Cardiac muscle cell (in vitro differentiated cells and primary cell): ENCODE measurements at regions not wholly inside any gene's neighbourhood (a gene's known extent, or its start where the extent isn't known, plus 50 kb on each side); places are given as distances from the start of the nearest gene placed in this dataset.
"Not testable (repeated sequence)": the region's sequence is repeated elsewhere in the genome, so short reads cannot be mapped to it uniquely, and the experiment has no call there.

Experiments
- DNase-seq, 2 donors: peaks; one replicate each; pipeline versions ENCODE4 v3.0.0 to v3.0.0-alpha.2; 2010 to 2017; ENCODE audit warnings: low read depth in 1 of 2, low spot score in 1 of 2
- H3K27ac ChIP-seq: fragments of 200-600 bp; sonication (generic); 2 replicates; pipeline ENCODE4 v1.5.1; 2016
- H3K27me3 ChIP-seq: fragments of 200-600 bp; sonication (generic); 2 replicates; pipeline ENCODE4 v1.6.0; 2016; ENCODE audit warnings: control low read depth
- H3K36me3 ChIP-seq: fragments of 200-600 bp; sonication (generic); 2 replicates; pipeline ENCODE4 v1.5.1; 2016; ENCODE audit warnings: control low read depth
- H3K4me1 ChIP-seq: fragments of 200-600 bp; sonication (generic); 2 replicates; pipeline ENCODE4 v1.8.1; 2017; ENCODE audit warnings: low read depth, mild to moderate bottlenecking, mixed run types
- H3K4me3 ChIP-seq: fragments of 200-600 bp; sonication (generic); 2 replicates; pipeline ENCODE4 v1.5.1; 2016; ENCODE audit warnings: mild to moderate bottlenecking
- H3K9me3 ChIP-seq: fragments of 200-600 bp; sonication (generic); 2 replicates; pipeline ENCODE4 v1.5.1; 2017; ENCODE audit warnings: low read depth, mild to moderate bottlenecking, control low read depth
- TF ChIP-seq, protein P1 (sequence below): IDR thresholded peaks from 2 replicates; pipeline ENCODE4 v1.5.1; 2012; ENCODE audit warnings: low read depth, mild to moderate bottlenecking, low read length

DNA sequence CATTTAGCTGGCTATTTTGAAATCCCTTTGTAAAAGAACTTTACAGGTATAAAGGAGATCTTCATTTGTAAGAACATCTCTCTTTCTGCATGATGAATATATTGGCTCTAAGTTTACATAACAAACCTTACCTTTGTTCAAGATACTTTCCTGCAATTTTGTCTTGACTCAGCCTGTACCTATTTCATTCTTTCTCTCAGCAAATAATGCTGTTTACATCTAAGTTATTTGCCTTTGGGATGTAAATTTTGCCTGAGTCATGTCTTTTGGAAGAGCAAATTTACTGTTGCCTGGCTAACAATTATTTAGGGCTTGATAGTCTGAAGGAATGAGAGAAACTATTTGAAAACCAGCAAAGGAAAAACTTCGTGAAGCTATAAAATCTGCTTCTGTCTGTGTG, 210.4 kb upstream of the TGIF2LY start:
- H3K9me3 ChIP-seq, H3K36me3 ChIP-seq, H3K4me3 ChIP-seq, DNase-seq, H3K27ac ChIP-seq, H3K4me1 ChIP-seq, H3K27me3 ChIP-seq: not testable (repeated sequence)

DNA sequence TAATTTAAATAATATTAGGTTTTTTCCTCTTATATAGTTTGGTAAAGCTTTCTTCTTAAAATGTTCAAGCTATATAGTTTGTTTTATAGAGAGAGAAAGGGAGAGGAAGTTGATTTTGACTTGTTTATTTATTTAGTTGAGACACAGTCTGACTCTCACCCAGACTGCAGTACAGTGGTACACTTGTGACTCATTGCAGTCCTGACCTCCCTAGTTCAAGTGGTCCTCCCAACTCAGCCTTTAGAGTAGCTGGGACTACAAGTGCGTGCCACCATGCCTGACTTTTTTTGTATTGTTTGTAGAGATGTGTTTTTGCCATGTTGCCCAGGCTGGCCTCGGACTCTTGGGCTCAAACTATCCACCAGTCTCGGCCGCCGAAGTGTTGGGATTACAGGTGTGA, 187.4 kb upstream of the TGIF2LY start:
- H3K4me3 ChIP-seq, H3K27ac ChIP-seq, H3K36me3 ChIP-seq, H3K27me3 ChIP-seq, H3K4me1 ChIP-seq, H3K9me3 ChIP-seq, DNase-seq: not testable (repeated sequence)

DNA sequence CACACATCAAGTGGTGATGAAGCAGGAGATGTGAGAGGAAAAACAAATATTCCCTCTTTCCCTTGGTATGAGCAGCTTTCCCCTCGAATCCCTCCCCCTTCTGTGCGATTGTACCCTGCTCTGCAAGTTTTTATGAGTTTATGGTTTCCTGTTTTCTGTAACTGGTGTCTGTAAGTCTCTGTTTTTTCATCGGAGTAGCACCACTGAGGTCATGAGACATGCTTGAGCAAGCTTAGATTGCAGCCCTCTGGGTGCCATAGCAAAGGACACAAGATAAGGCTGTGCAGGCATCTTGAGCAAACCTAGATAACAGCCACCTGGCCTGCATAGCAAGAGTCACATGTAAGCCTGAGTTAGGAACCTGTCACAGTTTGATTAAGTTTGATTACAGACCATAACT, 174.6 kb upstream of the TGIF2LY start:
- H3K27me3 ChIP-seq, H3K36me3 ChIP-seq, H3K27ac ChIP-seq, H3K9me3 ChIP-seq, H3K4me3 ChIP-seq, H3K4me1 ChIP-seq, DNase-seq: not testable (repeated sequence)

DNA sequence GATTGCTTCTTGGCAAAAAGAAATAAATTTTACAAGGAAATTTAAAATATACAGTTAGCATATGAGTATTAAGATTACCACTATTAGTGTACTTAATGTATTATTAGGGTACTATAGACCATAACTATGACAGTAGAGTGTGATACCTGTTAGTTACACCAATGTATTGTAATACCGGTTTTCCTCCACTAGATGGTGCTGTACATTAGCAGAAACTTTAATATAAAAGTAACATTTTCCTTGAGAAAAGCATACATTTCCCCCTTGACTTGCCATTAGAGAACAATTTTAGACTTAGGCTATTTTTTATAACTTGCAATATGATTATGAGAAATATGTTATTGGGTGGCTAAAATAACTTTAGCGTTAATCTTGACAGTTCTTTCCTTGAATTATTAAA, 173.3 kb upstream of the TGIF2LY start:
- not testable (repeated sequence) for H3K27ac ChIP-seq
- DNase-seq, result peak in 1 of 2 donors; percentile 13

DNA sequence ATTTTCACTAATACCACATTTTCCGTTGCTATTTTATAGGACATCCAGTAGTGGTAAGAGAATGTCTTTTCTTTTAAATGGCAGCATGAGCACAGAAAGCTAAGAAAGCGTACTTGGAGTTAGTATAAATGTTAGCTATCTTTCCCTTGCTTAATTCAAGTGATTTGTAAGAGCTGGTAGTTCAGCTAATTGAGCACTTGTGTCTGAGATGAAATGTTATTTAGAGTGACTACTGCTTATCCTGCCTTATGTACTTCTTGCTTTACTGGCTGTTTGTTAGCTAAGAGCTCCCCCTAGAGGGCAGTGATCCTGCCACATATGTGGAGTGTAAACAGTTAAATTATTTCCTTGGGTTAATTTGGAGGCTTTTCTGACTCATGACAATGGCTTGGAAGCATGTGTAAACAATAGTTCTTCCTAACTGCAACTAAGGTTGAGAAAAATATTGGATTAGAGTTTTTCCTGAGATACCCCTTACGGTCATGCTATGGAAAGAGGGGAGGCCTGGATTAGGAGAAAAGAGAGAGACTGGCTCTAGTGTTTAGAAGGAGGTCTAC, 171.9 kb upstream of the TGIF2LY start:
- not testable (repeated sequence) for H3K4me1 ChIP-seq, H3K9me3 ChIP-seq, H3K36me3 ChIP-seq, H3K27me3 ChIP-seq, H3K4me3 ChIP-seq, DNase-seq, H3K27ac ChIP-seq

More for the DNA sequence above, 173.3 kb upstream of the TGIF2LY start:
- not testable (repeated sequence) for H3K27me3 ChIP-seq, H3K36me3 ChIP-seq, H3K4me1 ChIP-seq, H3K4me3 ChIP-seq, H3K9me3 ChIP-seq
- TF ChIP-seq, protein P1, sequence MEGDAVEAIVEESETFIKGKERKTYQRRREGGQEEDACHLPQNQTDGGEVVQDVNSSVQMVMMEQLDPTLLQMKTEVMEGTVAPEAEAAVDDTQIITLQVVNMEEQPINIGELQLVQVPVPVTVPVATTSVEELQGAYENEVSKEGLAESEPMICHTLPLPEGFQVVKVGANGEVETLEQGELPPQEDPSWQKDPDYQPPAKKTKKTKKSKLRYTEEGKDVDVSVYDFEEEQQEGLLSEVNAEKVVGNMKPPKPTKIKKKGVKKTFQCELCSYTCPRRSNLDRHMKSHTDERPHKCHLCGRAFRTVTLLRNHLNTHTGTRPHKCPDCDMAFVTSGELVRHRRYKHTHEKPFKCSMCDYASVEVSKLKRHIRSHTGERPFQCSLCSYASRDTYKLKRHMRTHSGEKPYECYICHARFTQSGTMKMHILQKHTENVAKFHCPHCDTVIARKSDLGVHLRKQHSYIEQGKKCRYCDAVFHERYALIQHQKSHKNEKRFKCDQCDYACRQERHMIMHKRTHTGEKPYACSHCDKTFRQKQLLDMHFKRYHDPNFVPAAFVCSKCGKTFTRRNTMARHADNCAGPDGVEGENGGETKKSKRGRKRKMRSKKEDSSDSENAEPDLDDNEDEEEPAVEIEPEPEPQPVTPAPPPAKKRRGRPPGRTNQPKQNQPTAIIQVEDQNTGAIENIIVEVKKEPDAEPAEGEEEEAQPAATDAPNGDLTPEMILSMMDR, result peak; percentile 38

DNA sequence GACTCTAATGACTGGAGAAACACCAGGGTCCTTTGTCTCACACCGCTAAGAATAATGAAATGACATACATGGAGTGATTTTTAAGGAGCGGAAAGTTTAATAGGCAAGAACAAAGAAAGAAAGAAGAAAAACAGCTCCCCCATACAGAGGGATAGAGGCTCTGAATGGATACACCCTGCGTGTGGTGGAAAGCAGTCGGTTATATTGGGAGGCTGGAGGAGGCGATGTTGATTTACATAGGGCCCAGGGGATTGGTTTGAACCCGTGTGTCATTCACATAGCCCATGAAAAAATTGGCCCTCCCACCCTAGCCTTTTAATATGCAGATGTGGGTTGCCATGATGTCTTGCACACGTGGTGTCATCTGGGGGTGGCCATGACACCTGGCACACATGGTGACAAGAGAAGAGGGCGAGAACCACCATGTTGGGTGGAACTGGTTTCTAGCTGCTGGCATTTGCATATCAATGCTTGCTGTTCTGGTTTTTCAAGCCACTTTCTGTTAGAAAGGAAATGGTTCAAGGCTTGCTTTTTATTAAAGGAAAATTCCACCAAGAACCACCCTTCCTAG, 168.5 kb upstream of the TGIF2LY start:
- H3K27ac ChIP-seq, H3K4me3 ChIP-seq, H3K9me3 ChIP-seq, H3K4me1 ChIP-seq, H3K27me3 ChIP-seq, DNase-seq, H3K36me3 ChIP-seq: not testable (repeated sequence)
